ENCODE measurements at regions not wholly inside any gene's neighbourhood (a gene's known extent, or its start where the extent isn't known, plus 50 kb on each side); places are given as distances from the start of the nearest gene placed in this dataset.

DNA sequence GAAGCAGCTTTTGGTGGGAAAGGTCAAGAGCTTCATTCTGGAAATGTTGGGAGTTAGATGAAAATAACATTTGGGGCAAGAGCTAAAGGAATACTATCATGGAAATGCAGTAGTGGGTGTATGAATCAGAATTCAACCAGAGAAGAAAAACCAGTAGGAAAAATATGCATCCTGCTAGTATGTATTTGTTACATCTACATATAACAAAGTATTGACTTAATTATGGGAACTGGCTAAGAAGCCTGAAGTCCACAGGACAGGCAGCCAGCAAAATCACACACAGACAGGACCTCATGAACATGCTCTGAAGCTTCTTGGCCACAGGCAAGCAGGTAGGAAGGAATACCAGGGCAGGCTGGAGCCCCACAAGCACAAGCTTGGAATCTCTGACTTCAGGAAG, 185.8 kb downstream of the FBXO15 start:
- DNase-seq: no peak

DNA sequence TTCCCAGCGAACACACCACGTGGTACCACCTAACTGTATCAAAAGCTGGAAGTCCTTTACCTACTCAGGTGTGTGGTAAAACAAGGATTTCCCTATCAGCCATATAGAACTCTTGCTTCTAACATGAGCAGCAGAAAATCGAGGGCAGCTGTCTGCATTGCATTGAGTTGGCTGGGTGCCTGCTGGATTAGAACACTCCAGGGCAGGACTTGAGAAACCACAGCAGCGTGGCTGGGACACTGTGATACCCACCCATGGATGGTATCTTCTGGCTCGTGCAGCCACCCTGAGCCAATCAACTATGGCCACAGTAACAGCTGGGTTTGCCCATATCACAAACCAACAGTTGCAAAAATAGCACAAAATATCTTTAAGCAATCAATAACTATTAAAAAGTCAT, 188.3 kb downstream of the FBXO15 start:
- peak; percentile 19 for DNase-seq

DNA sequence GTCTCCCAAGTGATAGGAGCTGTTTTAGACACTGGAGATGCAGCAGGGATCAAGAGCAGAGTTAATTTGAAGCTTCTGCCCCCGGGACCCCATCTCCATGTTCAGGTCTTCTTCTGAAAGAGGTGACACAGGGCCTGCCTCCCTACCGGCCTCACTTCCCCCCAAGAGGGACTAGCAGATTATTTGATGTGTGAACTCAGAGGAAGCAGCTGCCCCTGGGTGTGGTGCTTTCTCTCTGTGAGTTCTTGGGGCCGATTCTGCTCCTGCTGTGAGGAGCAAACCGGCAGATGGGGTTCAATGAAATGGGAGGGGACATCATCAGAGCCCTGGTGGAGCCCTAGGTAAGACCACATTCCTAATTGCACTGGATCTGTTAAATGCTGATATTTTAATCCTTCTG, 193.4 kb downstream of the FBXO15 start:
- peak; percentile 29 for DNase-seq

DNA sequence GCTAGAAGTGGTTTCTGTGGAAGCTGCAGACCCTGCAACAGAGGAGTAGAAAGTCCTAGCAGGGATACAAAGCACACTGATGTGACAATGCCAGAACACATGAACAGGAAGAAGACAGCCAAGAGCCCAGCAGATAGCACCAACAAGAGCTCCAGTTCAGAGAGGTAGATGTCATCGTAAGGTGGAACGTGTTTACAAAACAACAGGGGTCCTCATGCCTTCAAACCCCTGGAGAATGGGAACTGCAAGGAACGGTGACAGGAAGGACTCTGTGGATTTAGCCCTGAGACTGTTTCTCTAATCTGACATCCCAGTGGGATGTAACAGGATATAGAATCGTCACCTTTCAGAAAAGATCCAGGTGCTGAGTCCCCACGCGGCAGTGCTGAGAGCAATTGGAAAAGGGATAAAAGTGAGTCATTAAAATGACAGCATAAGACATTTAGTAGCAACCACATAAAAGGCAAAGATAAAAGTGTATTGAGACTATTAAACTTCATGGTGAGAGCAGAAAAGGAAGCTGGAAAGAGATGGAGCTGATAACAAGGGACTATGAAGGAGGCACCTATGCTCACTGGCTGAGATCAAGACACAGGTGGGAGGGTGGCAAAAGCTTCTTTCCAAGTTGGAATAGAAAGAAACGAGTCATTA, 195.2 kb downstream of the FBXO15 start:
- no peak for DNase-seq

GRCh38 chr18:73950116-73950700, 197.4 kb downstream of the FBXO15 start:
- DNase-seq: no peak

DNA sequence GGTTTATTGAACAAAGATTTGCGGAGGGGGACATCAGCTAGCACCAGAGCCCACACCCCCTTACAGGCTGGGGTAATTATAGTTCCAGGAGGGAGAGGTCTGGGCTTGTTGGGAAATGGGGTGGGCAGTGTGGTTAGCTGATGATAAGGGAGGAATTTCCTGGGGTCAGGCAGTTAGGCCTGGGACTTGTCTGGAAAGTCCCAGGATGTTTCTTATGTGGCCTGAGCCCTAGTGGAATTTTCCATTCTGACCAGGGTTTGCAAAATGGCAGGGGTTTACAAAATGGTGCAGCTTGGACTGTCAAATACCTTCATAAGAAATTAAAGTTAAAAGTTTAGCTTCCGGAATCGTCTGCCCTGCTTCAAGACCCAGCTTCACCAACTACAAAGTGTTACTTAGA, 199.1 kb downstream of the FBXO15 start:
- DNase-seq: no peak

GRCh38 chr18:73948084-73948483, 199.6 kb downstream of the FBXO15 start:
- no peak for DNase-seq

GRCh38 chr18:73947180-73947921, 200.3 kb downstream of the FBXO15 start:
- DNase-seq: peak; percentile 24

- no peak for DNase-seq
Measured at GRCh38 chr18:73945130-73945792, 202.4 kb downstream of the FBXO15 start.

GRCh38 chr18:73944715-73945114, 202.9 kb downstream of the FBXO15 start:
- no peak for DNase-seq

DNA sequence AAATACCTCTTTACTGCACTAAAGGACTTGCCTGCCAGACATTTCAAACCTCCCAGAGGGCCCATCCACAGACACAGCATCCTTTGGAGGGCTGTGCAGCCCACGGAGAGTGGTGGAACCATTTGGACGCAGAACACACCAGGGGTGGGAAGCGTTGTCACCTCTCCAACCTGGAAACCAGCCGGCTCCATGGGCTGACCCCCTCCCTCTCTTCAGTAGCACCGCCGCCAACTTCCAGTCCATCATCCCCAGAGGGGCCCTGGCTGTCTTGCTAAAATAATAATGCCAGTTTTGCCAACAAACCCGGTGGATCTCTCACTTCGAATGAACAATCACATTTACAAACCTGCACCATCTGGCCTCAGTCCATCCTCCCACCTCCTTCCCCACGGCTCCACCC, 203.9 kb downstream of the FBXO15 start:
- no peak for DNase-seq

DNA sequence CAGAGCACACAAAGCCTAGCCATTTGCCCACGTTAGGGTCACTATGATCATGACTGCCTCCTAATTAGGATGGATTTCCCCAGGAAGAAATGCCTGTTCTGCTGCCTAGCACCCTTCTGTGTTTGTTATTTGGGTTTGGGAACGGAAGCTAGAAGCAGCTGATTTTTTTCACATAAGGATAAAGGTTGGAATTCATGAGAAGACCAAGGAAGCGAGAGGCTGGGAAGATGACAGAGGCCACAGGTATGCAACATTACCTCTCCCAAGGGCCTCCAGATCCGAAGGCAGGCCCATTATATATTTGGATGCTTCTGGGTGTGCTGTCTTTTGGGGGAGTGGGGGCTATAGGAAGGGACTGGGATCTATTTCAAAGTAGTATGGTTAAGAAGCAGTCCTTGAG, 204.7 kb downstream of the FBXO15 start:
- no peak for DNase-seq

- DNase-seq: peak; percentile 41
Measured at GRCh38 chr18:73942081-73942625, 205.5 kb downstream of the FBXO15 start.

GRCh38 chr18:73940721-73941120, 206.9 kb downstream of the FBXO15 start:
- no peak for DNase-seq

DNA sequence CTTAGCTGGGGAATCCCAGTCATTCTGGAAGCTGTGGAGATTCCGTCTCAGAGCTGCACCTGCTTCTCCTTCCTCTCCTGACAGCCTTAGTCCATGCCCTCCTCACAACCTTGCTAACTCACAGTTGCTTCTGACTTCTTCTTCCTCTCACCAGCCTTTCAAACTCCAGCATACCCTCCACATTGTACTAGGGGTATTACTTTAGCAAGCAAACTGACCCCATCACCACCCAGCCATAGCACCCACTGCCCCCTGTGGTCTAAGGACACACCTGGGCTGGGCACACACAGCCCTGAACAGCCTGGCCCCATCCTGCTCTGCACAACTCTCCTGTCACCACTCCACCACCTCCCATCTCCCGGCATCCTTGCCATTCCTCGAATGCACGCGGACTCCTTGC, 208.2 kb downstream of the FBXO15 start:
- DNase-seq: no peak

- DNase-seq: no peak
Measured at GRCh38 chr18:73933685-73934084, 213.9 kb downstream of the FBXO15 start.

DNA sequence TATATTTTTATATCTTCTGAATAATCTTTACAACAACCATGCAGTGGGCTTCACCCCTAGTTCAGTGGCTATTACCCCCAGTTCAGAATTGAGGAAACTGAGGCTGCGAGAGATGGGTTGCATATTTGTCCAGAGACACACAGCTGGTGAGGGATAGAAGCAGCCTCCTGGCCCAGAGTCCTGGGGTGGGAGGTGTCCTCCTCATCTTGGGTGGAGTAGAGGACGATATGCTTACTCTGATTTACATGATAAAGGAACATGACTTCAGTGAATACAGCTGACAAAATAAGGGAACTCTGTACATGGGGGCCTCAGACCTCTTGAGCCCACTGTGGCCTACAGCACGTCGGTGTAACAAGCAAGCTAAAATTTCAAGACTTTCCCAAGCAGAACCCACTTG, 214.7 kb downstream of the FBXO15 start:
- no peak for DNase-seq

GRCh38 chr18:73927496-73927895, 220.1 kb downstream of the FBXO15 start:
- no peak for DNase-seq

GRCh38 chr18:73924836-73925235, 222.8 kb downstream of the FBXO15 start:
- DNase-seq: no peak

- no peak for DNase-seq
Measured at GRCh38 chr18:73924307-73924706, 223.3 kb downstream of the FBXO15 start.

- DNase-seq: no peak
Measured at GRCh38 chr18:73923866-73924265, 223.8 kb downstream of the FBXO15 start.

DNA sequence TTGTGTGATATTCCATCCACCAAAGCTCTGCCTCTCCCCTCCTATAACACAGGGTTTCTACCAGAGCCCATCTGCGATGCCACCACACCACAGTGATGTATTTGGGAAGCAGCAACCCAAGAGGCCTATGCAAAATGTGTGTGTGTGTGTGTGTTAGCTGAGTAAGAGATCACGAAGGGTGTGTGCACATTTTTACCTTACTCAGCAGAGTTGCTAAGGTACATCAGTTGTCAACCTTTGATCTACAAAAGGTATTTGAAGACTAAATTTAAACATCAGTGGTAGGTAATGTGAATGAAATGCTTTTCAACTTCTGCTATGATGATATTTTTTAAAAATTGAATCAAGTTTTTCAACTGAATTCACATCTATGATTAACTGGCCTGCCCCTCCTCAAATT, 227.6 kb downstream of the FBXO15 start:
- no peak for DNase-seq

- DNase-seq: no peak
Measured at GRCh38 chr18:73918816-73919215, 228.8 kb downstream of the FBXO15 start.

DNA sequence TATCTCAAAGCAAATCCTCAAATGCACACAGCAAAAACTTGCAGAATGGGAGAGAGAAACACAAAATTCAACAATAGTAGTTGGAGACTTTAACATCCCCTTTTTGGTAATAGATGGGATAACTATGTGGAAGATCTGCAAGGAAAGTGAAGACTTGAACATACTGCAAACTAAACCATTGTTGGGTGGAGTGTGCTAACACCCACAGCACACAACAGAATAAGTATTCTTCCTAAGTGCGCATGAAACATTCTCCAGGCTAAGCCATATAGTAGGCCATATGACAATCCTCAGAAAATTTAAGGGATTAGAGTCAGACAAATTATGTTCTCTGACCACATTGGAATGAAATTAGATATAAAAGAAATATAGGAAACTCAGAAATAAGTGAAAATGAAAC, 230.6 kb downstream of the FBXO15 start:
- no peak for DNase-seq

Measured in COR-L47 (cell line).